Umbilical cord (tissue), 1 donor: ENCODE measurements at regions not wholly inside any gene's neighbourhood (a gene's known extent, or its start where the extent isn't known, plus 50 kb on each side); places are given as distances from the start of the nearest gene placed in this dataset.

Experiments used
- DNase-seq: peaks from one replicate; pipeline ENCODE4 v3.0.0-alpha.2; 2015; ENCODE audit warnings: low spot score

DNA sequence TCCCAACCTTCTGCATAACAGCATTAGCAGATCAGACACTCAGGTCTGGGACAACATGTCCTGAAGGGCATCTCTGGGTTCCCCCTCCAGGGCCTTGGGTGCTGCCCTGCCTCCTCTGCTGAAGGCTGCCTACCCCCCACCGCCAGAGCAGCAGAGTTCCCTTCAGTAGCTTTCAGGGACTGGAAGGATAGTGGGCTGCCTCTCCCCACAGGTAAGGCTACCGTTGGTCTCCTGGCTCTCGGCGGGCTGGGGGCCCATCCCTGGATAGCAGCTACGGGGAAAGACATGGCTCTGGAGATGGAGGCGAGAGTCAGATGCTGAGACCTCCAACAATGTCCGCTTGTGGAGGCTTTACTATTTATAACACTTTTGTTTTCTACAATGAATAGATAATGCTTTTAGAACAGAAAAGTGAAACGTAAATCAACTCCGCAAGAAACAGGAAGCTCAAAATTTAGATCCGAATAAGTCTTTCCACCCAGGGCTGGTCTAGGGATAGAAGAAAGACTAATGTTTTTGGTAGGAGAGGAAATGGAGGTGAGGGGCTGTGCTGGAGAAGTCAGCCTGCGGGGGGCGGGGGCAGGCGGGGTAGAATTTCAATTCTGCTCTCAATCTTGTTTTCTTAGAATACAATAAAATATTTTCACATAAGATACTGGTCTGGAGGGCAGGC, 58.4 kb downstream of the ARL4C start:
- no peak for DNase-seq

DNA sequence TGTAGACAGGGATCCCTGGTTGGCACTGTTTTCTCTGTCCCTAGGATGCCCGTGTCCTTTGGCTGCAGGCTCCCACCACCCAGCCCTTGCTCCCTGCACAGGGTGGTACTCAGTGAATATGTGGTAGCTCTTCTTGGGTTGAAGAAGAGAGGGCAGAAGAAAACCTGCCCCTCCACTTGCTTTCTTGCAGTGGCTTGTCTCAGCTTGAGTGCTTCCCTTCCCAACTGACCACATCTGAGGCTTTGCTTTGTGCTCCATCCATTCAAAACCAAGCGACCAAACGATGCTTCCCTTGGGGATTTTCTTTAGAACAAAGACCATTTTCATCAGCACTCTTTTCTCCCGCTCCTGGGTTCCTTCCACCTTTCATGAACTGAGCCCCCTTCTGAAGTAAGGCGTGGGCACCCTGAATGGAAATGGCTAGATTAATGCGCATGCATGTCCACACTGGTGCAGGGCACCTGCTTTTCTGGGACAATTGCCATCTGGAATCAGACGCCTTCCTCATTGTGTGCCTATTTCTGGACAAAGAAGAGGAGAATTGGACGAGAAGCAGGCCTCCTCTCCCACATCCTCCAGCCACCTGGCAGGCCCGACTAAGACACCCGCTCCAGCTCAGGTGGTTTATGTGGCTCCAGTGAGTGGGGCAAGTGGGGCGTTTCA, 59.1 kb downstream of the ARL4C start:
- no peak for DNase-seq

DNA sequence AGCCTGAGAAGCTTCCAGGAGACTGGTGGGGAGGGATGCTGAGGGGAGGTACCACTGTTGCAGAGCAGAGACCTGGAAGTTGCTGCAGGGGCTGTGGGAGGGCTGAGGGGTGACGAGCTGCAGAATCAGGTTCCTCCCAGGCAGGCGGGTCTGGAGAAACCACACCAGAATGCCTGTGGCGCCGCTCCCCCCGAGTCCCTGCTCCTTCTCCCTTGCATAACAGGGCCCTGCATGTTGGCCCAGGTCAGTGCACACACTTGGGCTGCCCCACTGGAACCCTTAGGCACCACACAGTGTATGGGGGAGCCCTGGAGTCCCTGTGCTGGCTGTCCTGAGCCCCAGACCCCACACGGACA, 60.4 kb downstream of the ARL4C start:
- DNase-seq = no peak

DNA sequence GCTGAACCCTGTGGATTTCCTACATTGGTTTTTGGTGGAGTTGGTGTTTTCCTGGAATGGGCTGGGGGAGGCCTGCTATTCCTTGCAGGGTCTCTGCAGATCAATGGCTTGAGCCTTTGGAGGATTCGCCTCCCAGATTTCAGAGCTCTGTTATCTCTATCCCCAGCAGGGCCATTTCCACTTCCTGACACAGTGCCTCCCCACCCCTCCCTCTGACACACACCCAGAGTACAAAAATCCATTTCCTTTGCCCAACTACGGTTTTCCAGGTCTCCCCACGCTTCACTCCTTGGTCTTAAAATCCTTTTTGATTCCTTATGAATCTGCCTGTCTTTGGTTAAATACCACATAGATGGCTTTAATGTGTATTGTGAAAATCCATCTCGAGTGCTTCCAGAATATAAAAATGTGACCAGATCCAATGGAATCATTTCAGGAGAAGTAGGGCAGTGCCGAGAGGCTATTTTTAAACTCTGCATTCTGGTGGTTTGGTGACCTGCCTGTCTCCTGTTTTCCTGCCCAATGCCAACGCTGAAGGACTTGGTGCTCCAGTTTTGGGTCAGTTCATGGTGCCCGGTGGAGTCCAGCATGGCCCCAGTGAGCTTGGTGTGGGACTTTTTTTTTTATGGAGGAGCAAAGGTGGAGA, 60.9 kb downstream of the ARL4C start:
- peak; percentile 76 for DNase-seq

DNA sequence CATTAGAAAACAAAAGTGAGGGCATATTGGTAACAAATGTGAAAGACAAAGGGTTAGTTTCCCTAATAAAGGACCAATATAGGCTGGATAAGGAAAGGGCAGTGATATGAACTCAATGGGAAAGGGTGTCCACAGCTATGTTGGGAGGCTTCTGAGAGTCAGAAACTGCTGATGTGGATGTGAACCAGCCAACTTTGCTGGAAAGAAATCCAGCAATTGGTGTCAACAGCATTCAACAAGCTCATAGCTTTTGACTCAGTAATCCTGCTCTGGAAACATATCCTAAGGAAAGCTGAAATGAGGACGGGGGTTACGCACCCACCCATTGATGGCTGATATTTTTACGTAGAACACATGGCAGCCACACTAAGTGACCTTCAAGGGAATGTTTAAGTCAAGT, 63.7 kb downstream of the ARL4C start:
- DNase-seq = no peak

DNA sequence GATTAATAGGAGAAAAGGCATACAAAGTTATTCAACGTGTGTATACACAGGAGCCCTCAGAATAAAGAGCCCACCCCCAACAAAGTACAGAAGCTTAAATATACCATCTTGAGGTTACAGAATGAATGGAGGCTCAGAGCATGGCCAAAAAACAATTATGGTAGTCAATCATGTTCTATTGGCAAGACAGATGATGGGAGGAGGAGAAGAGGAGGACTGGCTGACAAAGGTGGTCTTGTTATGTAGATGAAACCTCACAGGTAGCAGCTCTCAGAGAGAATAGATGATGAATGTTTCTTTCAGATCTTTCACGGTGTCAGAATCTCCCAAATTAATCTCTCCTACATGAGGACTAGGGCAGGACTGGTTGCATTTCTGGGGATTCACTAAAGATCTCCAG, 66.0 kb downstream of the ARL4C start:
- no peak for DNase-seq

DNA sequence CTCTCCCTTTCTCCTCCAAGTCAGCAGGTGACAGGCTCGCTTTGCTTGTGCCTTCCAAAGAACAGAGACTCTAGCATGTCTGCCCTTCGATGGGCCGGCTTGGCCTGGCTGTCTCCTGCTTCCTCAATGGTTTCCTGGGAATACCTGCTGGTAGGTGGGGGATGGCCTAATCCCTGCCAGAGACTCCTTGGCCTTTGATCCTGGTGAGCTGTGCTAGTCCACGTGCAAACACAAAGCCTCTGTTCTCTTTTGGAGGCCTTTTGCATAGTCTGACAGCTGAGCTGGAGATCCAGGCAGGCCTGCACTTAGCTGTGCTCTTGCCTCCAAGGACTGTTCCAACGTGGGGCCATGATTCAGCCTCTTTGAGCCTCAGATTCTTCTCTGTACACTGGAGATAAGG, 67.6 kb downstream of the ARL4C start:
- no peak for DNase-seq

DNA sequence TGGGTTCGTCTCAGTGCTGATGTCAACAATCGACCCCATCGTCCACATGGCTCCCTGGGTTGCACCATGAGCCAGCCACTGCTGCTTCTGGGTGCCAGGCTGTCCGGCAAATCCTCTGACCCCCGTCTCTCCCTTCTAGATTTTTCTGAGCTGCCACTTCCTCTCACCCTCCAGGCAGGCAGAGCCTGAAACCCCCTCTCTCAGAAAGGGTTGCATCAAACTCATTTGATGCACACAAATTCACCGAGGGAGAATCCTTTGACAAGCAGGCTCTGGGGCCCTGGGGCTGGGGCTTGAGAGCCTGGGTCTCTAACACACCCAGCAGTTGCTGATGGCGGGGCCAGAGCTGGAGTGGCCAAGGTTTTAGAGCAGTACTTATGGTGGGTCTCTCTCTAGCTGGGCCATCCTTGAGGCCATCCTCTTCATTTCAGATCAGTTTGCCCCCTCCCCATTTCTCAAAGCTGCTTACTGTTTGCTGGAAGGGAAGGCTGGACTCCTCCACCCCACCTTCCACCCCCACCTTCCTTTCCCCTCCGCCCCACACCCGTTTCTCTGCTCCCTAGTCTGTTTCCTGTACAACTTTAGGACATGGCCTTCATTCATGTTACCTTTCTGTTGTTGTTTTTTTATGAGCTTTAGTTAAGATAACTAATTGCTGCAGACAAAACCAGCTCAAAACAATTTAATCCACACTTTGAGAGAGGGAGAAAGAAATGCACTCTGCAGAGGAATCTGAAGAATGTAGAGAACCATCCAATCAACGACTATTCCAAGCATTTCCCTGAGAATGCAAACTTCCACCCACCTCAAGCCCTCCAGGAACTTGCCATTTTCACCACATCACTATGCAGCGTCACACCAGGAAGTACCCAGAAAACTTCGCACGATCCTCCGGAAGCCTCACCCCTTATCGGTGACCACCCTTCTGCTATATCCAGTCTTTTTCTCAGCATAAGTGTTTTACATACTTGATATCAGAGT, 69.5 kb downstream of the ARL4C start:
- DNase-seq = peak; percentile 62

DNA sequence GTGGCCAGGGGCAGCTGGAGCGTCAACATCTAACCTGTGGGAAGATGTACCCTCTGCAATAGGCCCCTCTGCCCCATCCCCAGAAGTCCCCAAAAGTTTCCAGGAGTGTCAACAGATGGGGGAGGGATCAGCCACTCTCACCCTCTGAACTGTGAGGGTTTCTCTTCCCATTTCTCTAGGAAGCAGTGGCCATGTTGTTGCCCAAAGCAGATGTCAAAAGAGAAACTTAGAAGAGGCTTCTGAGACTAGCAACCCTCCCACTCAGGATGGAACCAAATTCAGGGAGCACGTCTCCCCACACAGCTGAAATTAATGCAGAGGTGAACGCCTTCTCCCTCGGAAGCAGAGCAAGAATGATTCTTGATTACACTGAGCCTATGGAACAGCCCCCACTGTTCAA, 70.3 kb downstream of the ARL4C start:
- no peak for DNase-seq

DNA sequence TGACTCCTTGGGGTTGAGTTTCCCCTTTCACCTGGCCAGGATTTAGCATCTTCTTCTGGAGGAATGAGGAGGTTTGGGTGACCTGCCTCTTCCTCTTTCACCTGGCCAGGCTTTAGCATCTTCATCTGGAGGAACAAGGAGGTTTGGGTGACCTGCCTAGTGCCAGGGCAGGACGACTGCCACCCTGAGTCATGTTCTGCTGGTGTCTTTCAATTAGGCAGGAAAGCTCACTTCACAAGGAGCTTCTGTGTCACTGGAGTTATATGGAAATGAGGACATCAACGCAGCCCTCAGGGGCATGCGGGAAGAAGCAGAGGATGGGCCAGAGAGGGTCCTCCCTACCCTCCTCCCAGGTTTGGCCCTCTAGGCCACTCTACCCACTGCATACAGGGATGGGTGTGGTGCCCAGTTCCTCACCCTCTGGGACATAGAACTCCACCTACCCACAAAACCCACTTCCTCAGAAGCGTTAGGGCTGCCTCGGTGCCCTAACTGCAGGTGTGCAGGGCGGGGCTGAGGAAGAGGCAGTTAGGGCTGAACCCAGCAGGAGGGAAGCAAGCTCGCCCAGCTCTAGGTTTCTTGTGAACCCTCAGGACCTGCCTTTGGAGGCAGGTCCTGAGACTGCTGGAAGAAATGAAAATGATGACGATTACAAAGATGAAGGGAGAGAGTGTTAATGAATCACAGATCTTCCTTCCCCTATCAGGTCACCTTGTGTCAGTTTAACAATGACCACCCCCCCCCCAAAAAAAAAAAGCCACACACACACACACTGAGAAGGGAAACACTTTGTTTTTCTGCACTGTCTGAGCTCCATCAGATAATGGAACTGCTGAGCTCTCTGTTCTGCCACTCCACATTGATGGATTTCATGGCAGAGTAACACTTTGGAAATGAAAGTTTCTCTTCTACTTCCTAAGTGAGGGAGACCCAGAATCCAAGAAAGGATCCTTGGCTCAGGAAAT, 71.0 kb downstream of the ARL4C start:
- DNase-seq = no peak

DNA sequence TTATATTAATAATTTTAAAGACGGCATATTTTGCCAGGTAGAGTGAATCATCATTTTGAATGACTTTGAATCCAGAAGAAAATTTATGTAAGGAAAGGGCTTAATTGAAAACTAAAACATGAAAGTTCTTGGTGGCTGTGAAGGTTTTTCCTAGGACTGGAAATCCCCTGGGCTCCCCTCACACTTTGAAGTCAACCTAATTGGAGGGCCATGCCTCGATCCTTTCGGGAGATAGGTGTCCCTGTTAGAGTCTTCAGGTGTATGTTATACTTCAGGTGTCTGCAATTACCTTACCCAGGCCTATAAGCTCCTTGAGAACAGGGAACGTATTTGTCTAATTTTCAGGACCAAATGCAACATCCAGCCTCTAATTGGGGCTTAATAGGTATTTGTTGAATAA, 73.0 kb downstream of the ARL4C start:
- DNase-seq = no peak

DNA sequence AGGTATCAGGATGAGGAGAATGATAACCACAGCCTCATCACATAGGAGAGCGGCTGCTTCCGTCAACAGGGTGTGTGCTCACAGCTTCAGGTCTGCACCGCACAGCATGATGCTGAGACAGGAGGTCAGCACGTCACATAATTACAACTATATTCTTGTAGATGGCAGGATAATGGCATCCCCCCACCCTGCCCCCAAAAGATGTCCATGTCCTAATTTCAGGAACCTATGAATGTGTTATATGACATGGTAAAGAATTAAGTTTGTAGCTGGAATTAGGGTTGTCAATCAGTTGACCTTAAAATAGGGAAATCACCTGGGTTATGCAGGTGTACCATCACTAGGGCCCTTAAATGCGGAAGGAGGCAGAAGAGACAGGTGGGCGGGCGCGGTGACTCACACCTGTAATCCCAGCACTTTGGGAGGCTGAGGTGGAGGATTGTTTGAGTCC, 73.9 kb downstream of the ARL4C start:
- no peak for DNase-seq

DNA sequence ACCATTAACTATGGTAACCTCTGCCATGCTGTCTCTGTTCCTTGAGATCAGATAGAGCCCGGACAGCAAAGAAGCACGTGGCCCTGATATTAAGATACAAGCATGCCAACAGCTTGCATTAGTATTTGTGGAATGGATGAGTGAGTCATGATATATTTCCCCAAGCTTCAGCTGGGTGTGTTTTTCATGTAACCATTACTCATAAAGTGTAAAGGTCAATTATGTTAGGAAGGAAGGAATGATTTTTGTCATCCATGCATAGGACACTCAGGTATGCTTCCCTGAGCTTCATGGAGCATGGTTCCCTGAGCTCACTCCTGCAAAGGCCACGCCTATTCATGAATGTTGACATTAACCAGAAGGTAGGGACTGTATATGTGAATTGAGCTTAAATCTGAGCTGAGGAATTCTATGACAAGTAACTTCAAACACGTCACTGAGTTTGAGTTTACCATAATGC, 74.6 kb downstream of the ARL4C start:
- peak; percentile 92 for DNase-seq

DNA sequence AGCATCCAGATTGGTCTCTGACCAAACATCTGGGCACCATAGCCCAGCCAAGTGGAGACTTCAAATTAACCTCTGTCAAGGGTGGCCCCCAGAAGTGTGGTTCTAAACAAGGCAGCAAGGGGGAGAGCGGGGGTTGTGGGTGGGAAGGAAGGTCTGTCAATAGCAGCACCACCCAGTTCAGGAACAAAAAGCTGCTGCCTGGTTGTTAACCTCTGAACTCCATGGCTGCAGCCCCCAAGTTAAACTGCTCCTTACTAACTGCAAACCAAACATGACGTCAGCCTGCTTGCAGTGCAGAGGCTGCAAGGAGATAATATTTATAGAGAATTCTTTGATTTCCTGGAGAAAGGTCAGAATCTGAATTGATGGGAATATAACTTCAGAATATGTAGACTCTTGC, 76.5 kb downstream of the ARL4C start:
- DNase-seq = peak; percentile 17

DNA sequence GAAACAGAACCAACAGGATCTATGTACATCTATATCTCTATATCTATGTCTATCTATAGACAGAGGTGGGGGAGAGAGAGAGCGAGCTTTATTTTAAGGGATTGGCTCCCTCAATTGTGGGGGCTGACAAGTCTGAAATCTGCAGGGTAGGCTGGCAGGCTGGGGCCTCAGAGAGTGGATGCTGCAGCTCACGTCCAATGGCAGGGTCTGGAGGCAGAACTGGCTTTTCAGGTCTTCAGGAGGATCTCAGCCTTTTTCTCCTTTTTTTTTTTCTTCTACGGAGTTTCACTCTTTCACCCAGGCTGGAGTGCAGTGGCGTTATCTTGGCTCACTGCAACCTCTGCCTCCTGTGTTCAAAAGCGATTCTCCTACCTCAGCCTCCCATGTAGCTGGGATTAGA, 77.2 kb downstream of the ARL4C start:
- DNase-seq = peak; percentile 63

DNA sequence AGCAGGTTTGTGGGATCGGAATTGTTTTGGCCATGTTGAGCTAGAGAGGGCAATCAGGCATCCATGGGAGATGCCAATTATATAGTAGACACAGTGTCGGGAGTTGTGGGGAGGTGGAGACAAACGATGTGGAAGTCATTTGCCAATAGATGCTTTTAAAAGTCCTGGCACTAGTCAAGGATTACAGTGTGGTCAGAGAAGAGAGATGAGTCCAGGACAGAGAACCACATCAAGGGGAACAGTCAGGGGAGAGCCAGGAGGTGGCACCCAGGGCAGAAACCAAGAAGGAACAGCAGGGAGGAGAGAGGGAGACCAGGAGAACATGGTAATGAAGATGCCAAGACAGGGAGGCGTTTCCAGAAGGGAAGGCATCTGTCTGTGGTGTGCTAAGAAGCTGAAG, 81.2 kb downstream of the ARL4C start:
- DNase-seq = no peak

DNA sequence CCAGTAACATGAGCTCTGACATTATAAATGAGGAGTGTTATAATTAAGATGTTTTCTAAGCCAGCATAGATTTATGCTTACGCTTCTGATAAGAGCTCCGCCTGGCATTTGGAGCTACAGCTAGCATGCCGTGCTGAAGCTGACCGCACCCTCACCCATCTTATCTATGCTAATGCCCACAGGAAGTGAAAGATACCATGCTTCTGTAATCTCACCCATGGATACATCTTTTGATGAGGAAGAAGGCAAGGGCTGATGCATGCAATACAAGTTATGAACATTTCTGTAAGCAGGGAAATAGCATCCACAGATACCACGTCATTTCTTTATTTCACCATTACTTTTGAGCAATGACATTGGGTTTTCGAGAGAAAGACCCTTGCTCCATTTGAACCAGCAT, 82.3 kb downstream of the ARL4C start:
- DNase-seq = peak; percentile 15

DNA sequence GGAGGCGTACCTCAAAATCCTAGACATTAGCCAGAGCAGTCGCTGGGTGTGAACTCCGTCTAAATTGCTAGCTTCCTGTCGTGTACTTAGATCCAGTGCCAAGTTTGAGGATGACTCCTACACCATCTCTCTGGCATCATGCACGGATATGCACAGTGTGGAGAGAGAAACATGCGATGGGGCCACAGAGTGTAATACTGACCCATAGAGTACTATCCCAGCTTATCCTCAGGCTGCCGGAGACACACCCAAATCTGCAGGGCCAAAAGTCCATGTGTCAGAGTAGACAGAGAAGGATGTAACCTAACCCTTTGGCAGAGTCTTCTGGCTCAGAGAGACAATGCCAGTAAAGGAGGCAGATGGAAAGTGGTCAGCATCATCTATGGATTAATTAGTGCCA, 84.2 kb downstream of the ARL4C start:
- peak; percentile 71 for DNase-seq

DNA sequence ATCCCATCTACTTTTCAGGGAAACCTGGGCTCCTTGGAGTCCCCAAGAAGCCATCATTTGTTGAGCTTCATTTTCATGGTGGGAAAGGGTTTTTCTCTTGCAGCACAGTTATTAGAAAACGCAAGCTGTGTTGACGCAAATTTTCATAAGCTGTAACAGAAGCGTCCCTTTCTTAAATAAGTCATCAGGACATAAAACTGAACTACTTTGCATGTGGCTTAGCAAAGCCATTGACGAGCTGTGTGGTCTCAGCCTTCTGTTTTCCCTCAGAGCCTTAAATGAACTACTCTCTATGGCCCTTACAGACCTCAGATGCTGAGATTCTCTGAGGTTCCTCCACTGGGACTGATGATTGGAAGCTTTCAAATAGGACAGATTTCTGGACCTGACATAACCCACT, 85.1 kb downstream of the ARL4C start:
- DNase-seq = no peak

DNA sequence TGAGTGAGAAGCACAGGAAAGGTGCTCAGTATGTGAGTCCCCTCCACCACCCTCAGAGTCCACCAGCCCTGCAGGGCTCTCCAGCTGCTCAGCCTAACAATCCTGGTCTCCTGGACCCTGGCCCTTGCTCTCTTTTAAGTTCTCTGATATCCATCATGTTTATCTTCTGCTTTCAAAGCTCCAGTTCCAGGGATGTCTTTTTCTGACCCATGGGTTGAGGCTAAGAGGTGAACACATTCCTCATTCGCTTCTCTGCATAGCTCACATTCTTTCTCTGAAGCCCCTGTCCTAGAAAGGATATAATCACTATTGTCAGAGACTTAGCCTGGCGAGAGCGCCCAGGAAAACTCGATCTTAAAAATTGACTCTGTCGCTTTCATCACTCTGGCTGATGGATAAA, 86.4 kb downstream of the ARL4C start:
- no peak for DNase-seq

DNA sequence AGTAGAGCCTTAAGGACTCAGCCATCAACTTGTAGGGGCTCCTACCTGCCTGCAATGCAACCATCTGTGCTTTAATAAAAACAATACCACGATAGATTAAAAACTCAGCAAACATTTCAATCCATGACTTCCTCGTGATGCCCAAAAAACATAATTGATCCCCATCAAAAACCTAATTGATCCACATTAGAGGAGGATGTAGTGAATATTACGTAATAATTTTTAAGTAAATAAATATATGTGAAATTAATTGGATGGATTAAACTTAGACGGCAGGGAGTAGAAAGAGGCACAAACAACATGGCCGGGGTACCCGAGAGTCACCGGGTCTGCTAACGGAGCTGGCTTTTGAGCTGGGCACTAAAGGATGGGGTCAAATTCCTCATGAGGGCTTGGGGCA, 87.3 kb downstream of the ARL4C start:
- no peak for DNase-seq
